GM21529 (cell line): ENCODE measurements at regions not wholly inside any gene's neighbourhood (a gene's known extent, or its start where the extent isn't known, plus 50 kb on each side); places are given as distances from the start of the nearest gene placed in this dataset.
"Not testable (repeated sequence)": the region's sequence is repeated elsewhere in the genome, so short reads cannot be mapped to it uniquely, and the experiment has no call there.

ENCODE experiments used
- ATAC-seq: cut with Tn5 transposase; IDR thresholded peaks from one replicate; pipeline ENCODE4 v1.9.1; 2021; ENCODE audit not compliant: unreplicated experiment

- ATAC-seq = no peak
Measured at GRCh38 chr16:8458481-8459046, 131.7 kb downstream of the TMEM114 start.

GRCh38 chr16:8453359-8453758 is 137.0 kb downstream of the TMEM114 start:
- no peak for ATAC-seq

- no peak for ATAC-seq
Measured at GRCh38 chr16:8452941-8453340, 137.4 kb downstream of the TMEM114 start.

GRCh38 chr16:8436931-8437330 is 153.4 kb downstream of the TMEM114 start:
- ATAC-seq = no peak

GRCh38 chr16:8431783-8432182 is 158.5 kb downstream of the TMEM114 start:
- ATAC-seq = no peak

GRCh38 chr16:8430401-8430800 is 159.9 kb downstream of the TMEM114 start:
- ATAC-seq = no peak

GRCh38 chr16:8426569-8426968 is 163.7 kb downstream of the TMEM114 start:
- ATAC-seq = no peak

- ATAC-seq = no peak
Measured at GRCh38 chr16:8417145-8417544, 173.2 kb downstream of the TMEM114 start.

- ATAC-seq = no peak
Measured at GRCh38 chr16:8408855-8409567, 181.3 kb downstream of the TMEM114 start.

- no peak for ATAC-seq
Measured at GRCh38 chr16:8407351-8407750, 183.0 kb downstream of the TMEM114 start.

GRCh38 chr16:8403978-8404749 is 186.1 kb downstream of the TMEM114 start:
- ATAC-seq = no peak

GRCh38 chr16:8402981-8403843 is 187.1 kb downstream of the TMEM114 start:
- no peak for ATAC-seq

- ATAC-seq = not testable (repeated sequence)
Measured at GRCh38 chr16:8400683-8401082, 189.6 kb downstream of the TMEM114 start.

- no peak for ATAC-seq
Measured at GRCh38 chr16:8398548-8398947, 191.8 kb downstream of the TMEM114 start.

GRCh38 chr16:8397223-8397622 is 193.1 kb downstream of the TMEM114 start:
- no peak for ATAC-seq

- ATAC-seq = no peak
Measured at GRCh38 chr16:8396463-8396862, 193.8 kb downstream of the TMEM114 start.

- ATAC-seq = no peak
Measured at GRCh38 chr16:8391257-8391656, 199.1 kb downstream of the TMEM114 start.

GRCh38 chr16:8388684-8389083 is 201.6 kb downstream of the TMEM114 start:
- no peak for ATAC-seq

- no peak for ATAC-seq
Measured at GRCh38 chr16:8381814-8382213, 208.5 kb downstream of the TMEM114 start.

- ATAC-seq = no peak
Measured at GRCh38 chr16:8380311-8380710, 210.0 kb downstream of the TMEM114 start.

GRCh38 chr16:8377864-8378263 is 212.4 kb downstream of the TMEM114 start:
- no peak for ATAC-seq
